Progenitor cell of endocrine pancreas (in vitro differentiated cells): ENCODE measurements at regions not wholly inside any gene's neighbourhood (a gene's known extent, or its start where the extent isn't known, plus 50 kb on each side); places are given as distances from the start of the nearest gene placed in this dataset.

Source experiments
- DNase-seq: peaks from one replicate; pipeline ENCODE4 v3.0.0; 2021; ENCODE audit warnings: low spot score; ENCODE audit not compliant: unreplicated experiment
- H3K27ac Mint-ChIP-seq: 2 replicates; pipeline ENCODE4 v1.8.0; 2021; ENCODE audit warnings: mild to moderate bottlenecking, moderate library complexity, mixed read lengths
- H3K27me3 Mint-ChIP-seq: 2 replicates; pipeline ENCODE4 v1.8.0; 2021; ENCODE audit warnings: mixed read lengths
- H3K36me3 Mint-ChIP-seq: 2 replicates; pipeline ENCODE4 v1.8.0; 2022; ENCODE audit warnings: mixed read lengths; ENCODE audit not compliant: insufficient read depth
- H3K4me1 Mint-ChIP-seq: 2 replicates; pipeline ENCODE4 v1.8.0; 2021; ENCODE audit warnings: low read depth, mixed read lengths
- H3K4me3 Mint-ChIP-seq: 2 replicates; pipeline ENCODE4 v1.8.0; 2021; ENCODE audit warnings: low read depth, mild to moderate bottlenecking, moderate library complexity, mixed read lengths
- H3K9me3 Mint-ChIP-seq: 2 replicates; pipeline ENCODE4 v1.8.0; 2021; ENCODE audit warnings: low read depth, mixed read lengths
- CTCF ChIP-seq: fragments of 200-600 bp; sonication (generic); IDR thresholded peaks from one replicate; pipeline ENCODE4 v1.5.0; 2021; ENCODE audit warnings: antibody characterized with exemption, mild to moderate bottlenecking; ENCODE audit not compliant: unreplicated experiment

DNA sequence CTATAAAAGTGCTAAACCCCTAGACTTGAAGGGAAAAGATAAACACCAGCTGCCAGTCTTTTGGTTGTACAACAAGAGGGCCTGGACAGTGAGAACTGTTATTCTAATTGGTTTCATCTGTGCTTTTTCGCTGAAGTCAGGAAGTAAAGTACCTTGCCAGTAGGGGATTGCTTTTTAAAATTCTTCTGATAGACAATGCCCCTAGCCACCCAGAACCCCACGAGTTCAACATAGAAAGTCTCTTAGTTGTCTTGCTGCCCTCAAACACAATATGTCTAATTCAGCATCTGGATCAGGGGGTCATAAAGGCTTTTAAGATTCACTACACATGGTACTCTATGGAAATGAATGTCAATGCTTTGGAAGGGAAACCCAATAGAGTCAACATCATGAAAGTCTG, 289.2 kb downstream of the TBX15 start:
- H3K27ac Mint-ChIP-seq: no peak overlapping the region
- no peak for TF ChIP-seq CTCF
- no peak overlapping the region for H3K4me3 Mint-ChIP-seq
- DNase-seq: no peak
- no peaks in the 10 kb centered on the region for H3K36me3 Mint-ChIP-seq
- no peaks in the 10 kb centered on the region for H3K4me1 Mint-ChIP-seq
- H3K9me3 Mint-ChIP-seq: no peaks in the 10 kb centered on the region
- H3K27me3 Mint-ChIP-seq: peaks cover 3% of the 10 kb centered on the region

- Mint-ChIP-seq H3K36me3 (no peaks in the 10 kb centered on the region), H3K4me3 (no peak overlapping the region), H3K27me3 (no peaks in the 10 kb centered on the region), H3K9me3 (no peaks in the 10 kb centered on the region), H3K4me1 (no peaks in the 10 kb centered on the region), H3K27ac (no peak overlapping the region)
- TF ChIP-seq CTCF: no peak
- no peak for DNase-seq
These were observed 296.0 kb downstream of the TBX15 start for GRCh38 chr1:118692143-118692542.

DNA sequence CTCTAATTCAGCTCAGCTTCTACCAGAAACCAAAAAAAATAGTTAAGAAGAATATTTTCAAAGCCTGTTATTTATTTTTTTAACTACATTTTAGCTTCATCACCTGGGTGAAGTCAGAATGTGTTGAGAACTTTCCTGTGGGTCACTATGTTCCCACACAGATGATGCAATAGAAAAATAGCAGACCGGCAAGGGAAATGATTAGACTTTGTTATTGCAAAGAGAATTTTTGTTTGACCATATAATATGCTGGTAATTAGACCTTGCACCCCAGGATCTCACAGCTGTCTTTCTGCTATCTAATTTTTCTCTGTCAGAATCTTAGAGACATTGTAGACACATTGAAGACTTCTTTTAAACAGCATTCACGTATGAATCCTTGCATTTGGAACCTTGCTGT, 299.3 kb downstream of the TBX15 start:
- H3K9me3 Mint-ChIP-seq: no peaks in the 10 kb centered on the region
- no peaks in the 10 kb centered on the region for H3K27me3 Mint-ChIP-seq
- no peaks in the 10 kb centered on the region for H3K4me1 Mint-ChIP-seq
- TF ChIP-seq CTCF: no peak
- no peak overlapping the region for H3K4me3 Mint-ChIP-seq
- H3K36me3 Mint-ChIP-seq: no peaks in the 10 kb centered on the region
- no peak overlapping the region for H3K27ac Mint-ChIP-seq
- no peak for DNase-seq

DNA sequence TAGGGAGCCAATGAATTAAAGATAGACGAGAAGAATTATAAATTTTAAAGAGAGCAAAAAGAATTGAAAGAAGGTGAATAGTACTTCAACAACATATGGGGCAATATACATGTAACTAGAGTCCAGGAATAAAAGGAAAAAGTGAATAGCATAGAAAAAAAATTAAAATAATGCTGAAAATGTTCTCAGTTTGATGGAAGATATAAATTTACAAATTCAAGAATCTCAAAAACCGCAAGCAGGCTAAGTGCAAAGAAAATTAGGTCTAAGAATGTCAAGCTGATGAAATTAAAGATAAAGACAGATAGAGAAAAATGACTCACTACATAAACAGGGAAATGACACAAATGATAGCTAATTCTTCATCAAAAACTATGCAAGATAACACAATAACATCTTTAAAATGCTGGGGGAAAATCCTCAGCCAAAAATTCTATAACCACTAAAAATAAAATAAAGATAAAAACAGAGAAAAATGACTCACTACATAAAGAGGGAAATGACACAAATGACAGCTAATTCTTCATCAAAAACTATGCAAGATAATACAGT, 326.3 kb downstream of the TBX15 start:
- no peaks in the 10 kb centered on the region for H3K36me3 Mint-ChIP-seq
- no peaks in the 10 kb centered on the region for H3K27me3 Mint-ChIP-seq
- H3K4me1 Mint-ChIP-seq: no peaks in the 10 kb centered on the region
- no peak overlapping the region for H3K27ac Mint-ChIP-seq
- no peak for DNase-seq
- H3K9me3 Mint-ChIP-seq: peaks cover 7% of the 10 kb centered on the region
- TF ChIP-seq CTCF: no peak
- H3K4me3 Mint-ChIP-seq: no peak overlapping the region

DNA sequence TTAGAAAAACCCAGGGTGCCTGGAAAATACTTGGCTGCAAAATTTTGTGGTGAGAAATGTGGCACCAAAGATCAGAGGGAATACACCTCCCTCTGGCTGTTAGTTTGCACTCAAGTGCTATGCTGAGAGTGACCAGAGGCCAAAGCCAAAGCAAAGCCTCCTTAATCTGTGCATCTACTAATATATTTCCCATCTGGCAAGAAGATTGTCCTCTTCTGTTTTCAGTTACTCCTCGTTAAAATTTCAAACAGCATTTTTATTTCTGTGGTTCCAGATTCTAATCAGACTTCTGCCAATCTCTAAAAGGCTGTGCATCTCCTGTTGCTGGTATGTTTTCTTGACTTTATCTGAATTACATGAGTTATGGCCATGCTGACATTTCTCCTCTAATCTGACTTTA, 327.4 kb downstream of the TBX15 start:
- Mint-ChIP-seq H3K27me3 (no peaks in the 10 kb centered on the region), H3K4me1 (no peaks in the 10 kb centered on the region)

More for the DNA sequence above, 327.4 kb downstream of the TBX15 start:
- no peak for DNase-seq
- H3K9me3 Mint-ChIP-seq: peaks cover 6% of the 10 kb centered on the region
- TF ChIP-seq CTCF: no peak
- H3K36me3 Mint-ChIP-seq: no peaks in the 10 kb centered on the region
- no peak overlapping the region for H3K4me3 Mint-ChIP-seq
- H3K27ac Mint-ChIP-seq: no peak overlapping the region
